Keratinocyte (primary cell): ENCODE measurements at regions not wholly inside any gene's neighbourhood (a gene's known extent, or its start where the extent isn't known, plus 50 kb on each side); places are given as distances from the start of the nearest gene placed in this dataset.
"Not testable (repeated sequence)": the region's sequence is repeated elsewhere in the genome, so short reads cannot be mapped to it uniquely, and the experiment has no call there.

Source experiments
- DNase-seq: peaks from one replicate; pipeline ENCODE4 v3.0.0-alpha.2; 2011; ENCODE audit warnings: low read depth, missing footprints, low spot score
- FAIRE-seq: peaks from 2 replicates; lab custom pipeline; 2011; peaks lifted over from hg19 to GRCh38; lab: Jason Lieb, UNC
- H2AFZ ChIP-seq: 2 replicates; pipeline ENCODE4 v1.6.0; 2012; ENCODE audit warnings: low read length, control low read depth, inconsistent platforms; ENCODE audit not compliant: control insufficient read depth
- H3K27ac ChIP-seq: 2 replicates; pipeline ENCODE4 v1.5.1; 2011; ENCODE audit warnings: low read length; ENCODE audit not compliant: control insufficient read depth, insufficient read depth
- H3K27me3 ChIP-seq: 3 replicates; pipeline ENCODE4 v1.6.0; 2011; ENCODE audit warnings: low read length; ENCODE audit not compliant: control insufficient read depth, insufficient read depth; ENCODE audit errors: extremely low read depth
- H3K36me3 ChIP-seq, 2 experiments: 2 replicates in 1 of 2; 3 replicates in 1 of 2; pipeline ENCODE4 v1.5.1; 2011; ENCODE audit warnings: low read length in 2 of 2, mild to moderate bottlenecking in 1 of 2; ENCODE audit not compliant: control insufficient read depth in 2 of 2, insufficient read depth in 2 of 2; ENCODE audit errors: extremely low read depth in 1 of 2
- H3K4me1 ChIP-seq: 3 replicates; pipeline ENCODE4 v1.5.1; 2011; ENCODE audit warnings: low read length; ENCODE audit not compliant: control insufficient read depth, insufficient read depth; ENCODE audit errors: extremely low read depth
- H3K4me2 ChIP-seq: 3 replicates; pipeline ENCODE4 v1.6.0; 2011; ENCODE audit warnings: low read depth, low read length; ENCODE audit not compliant: control insufficient read depth, insufficient read depth; ENCODE audit errors: extremely low read depth
- H3K4me3 ChIP-seq, 3 experiments: fragments of 200-600 bp in 1 of 3; sonication (generic) in 1 of 3; 2 replicates in 2 of 3; 3 replicates in 1 of 3; pipeline ENCODE4 v1.5.1; 2011 to 2016; ENCODE audit warnings: low read length in 3 of 3, mild to moderate bottlenecking in 3 of 3, control low read depth in 2 of 3, inconsistent platforms in 1 of 3, low read depth in 1 of 3, mixed read lengths in 1 of 3, mixed run types in 1 of 3, moderate library complexity in 1 of 3; ENCODE audit not compliant: control insufficient read depth in 2 of 3, insufficient read depth in 2 of 3; ENCODE audit errors: extremely low read depth in 1 of 3
- H3K79me2 ChIP-seq: 2 replicates; pipeline ENCODE4 v1.6.0; 2012; ENCODE audit warnings: low read length; ENCODE audit not compliant: control insufficient read depth, insufficient read depth
- H3K9ac ChIP-seq: 3 replicates; pipeline ENCODE4 v1.6.0; 2011; ENCODE audit warnings: low read length; ENCODE audit not compliant: control insufficient read depth, insufficient read depth; ENCODE audit errors: extremely low read depth
- H3K9me1 ChIP-seq: 3 replicates; pipeline ENCODE4 v1.6.0; 2011; ENCODE audit warnings: low read length; ENCODE audit not compliant: control insufficient read depth, insufficient read depth; ENCODE audit errors: extremely low read depth
- H3K9me3 ChIP-seq: 2 replicates; pipeline ENCODE4 v1.5.1; 2012; ENCODE audit warnings: low read depth, low read length; ENCODE audit not compliant: control insufficient read depth
- H4K20me1 ChIP-seq: 3 replicates; pipeline ENCODE4 v1.6.0; 2011; ENCODE audit warnings: low read length; ENCODE audit not compliant: control insufficient read depth, insufficient read depth; ENCODE audit errors: extremely low read depth
- dilution Hi-C: fragments of 300-500 bp; cut with MboI; formaldehyde crosslinking; loops from one replicate; pipeline ENCODE4 v1.7.0; 2020; ENCODE audit warnings: low sequenced_read_pairs; ENCODE audit not compliant: extremely low pct_ligation_motif_present

GRCh38 chr1:146654763-146655162 is 283.4 kb upstream of the NBPF12 start:
- dilution Hi-C loops, H3K9ac ChIP-seq, H3K36me3 ChIP-seq, H3K9me1 ChIP-seq, H3K4me2 ChIP-seq, H3K4me1 ChIP-seq, H4K20me1 ChIP-seq, FAIRE-seq, H3K79me2 ChIP-seq, H2AFZ ChIP-seq, H3K27ac ChIP-seq, H3K27me3 ChIP-seq, H3K9me3 ChIP-seq, H3K4me3 ChIP-seq, DNase-seq: not testable (repeated sequence)

DNA sequence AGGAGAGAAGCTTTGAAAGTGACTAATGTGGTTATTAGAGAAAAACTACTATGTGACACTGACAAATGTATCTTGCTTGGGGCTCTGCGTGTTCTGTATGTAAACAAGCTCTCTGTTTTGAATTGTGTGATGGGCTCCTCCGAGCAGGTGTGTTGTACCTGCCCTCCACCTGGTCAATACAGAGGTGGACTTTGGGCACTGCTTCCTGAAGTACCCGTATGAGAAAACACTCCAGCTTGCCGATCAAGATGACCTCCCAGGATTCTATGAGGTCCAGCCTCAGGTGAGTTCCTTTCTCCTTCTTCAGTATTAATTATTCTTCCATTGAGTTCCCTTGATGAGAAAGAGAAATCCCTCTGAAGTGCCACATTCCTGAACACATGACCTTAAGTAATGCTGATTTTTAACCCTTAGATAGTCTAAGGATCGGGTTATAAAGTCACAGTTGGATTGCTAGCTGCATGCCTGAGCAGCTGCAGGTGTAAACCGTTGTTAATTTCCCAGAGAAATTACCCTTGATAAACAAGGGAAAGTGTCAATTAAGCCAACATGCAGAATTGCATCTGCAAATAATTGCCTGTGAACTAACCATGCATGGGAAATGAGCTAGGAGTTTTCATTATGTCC is 292.0 kb upstream of the NBPF12 start:
- H3K9me3 ChIP-seq, H3K4me1 ChIP-seq, H3K4me3 ChIP-seq, H3K9me1 ChIP-seq, FAIRE-seq, DNase-seq, H3K36me3 ChIP-seq, H3K79me2 ChIP-seq, H3K27me3 ChIP-seq, H3K27ac ChIP-seq, H3K4me2 ChIP-seq, H3K9ac ChIP-seq, H2AFZ ChIP-seq, H4K20me1 ChIP-seq, dilution Hi-C loops: not testable (repeated sequence)

DNA sequence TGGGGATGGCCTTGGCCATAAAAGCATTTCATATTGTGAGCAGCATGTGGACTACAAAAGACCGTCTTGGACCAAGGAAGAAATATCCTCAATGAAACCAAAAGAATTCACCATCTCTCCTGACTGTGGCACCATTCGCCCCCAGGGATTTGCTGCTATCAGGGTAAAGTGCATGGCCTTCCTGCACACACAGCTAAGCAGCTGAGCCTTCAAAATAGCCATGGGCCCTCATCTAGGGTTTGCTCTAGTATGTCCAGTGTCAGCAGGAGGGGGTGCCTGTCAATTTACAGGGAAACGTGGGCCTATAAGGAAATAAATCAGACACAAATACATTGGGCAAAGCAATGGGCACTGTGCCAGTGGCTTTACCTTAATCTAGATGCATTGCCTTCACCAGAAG is 296.6 kb upstream of the NBPF12 start:
- H3K36me3 ChIP-seq, H3K27me3 ChIP-seq, H3K27ac ChIP-seq, DNase-seq, H3K9me3 ChIP-seq, dilution Hi-C loops, H3K9ac ChIP-seq, H2AFZ ChIP-seq, H3K79me2 ChIP-seq, H3K4me1 ChIP-seq, FAIRE-seq, H4K20me1 ChIP-seq, H3K9me1 ChIP-seq, H3K4me3 ChIP-seq, H3K4me2 ChIP-seq: not testable (repeated sequence)

GRCh38 chr1:146640671-146641070 is 297.5 kb upstream of the NBPF12 start:
- H3K4me2 ChIP-seq, H3K27me3 ChIP-seq, dilution Hi-C loops, H3K79me2 ChIP-seq, H4K20me1 ChIP-seq, H3K36me3 ChIP-seq, H3K9ac ChIP-seq, H3K9me3 ChIP-seq, H3K9me1 ChIP-seq, H3K4me1 ChIP-seq, H3K4me3 ChIP-seq, DNase-seq, FAIRE-seq, H2AFZ ChIP-seq, H3K27ac ChIP-seq: not testable (repeated sequence)

DNA sequence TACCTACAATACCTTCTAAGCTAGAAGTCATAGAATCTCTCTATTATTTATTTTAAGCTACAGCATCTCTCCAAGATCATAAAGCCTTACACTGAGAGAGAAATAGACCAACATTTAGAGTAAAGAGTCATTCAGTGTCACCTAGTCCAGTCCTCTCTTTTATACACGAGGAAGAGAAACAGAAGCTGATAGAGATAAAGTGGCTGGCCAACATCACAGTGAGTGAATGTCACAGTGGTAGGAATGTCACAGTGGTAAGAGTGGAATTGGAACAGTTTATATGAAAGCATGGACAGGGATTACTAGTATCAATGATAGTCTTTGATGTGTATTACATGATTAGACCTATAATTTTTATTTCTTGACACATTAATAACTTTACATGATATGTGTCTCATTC is 307.8 kb upstream of the NBPF12 start:
- FAIRE-seq, H3K27ac ChIP-seq, H3K9ac ChIP-seq, H3K79me2 ChIP-seq, H3K9me3 ChIP-seq, H3K9me1 ChIP-seq, H2AFZ ChIP-seq, H3K36me3 ChIP-seq, H4K20me1 ChIP-seq, dilution Hi-C loops, H3K4me2 ChIP-seq, H3K4me1 ChIP-seq, H3K27me3 ChIP-seq, DNase-seq, H3K4me3 ChIP-seq: not testable (repeated sequence)
